IMR-90 (cell line): ENCODE measurements at regions not wholly inside any gene's neighbourhood (a gene's known extent, or its start where the extent isn't known, plus 50 kb on each side); places are given as distances from the start of the nearest gene placed in this dataset.

ENCODE experiments used
- ATAC-seq: fragments of 200-7000 bp; cut with Tn5 transposase; 2 replicates; pipeline ENCODE4 v1.9.1; 2020; ENCODE audit warnings: low read depth, mild to moderate bottlenecking, moderate library complexity
- BruUV-seq: library from RNA; stranded (reverse); fragments of 400-500 nt; replicated peaks from 2 replicates; lab custom pipeline; 2021; lab: Mats Ljungman, UMichigan
- CTCF ChIA-PET: fragments of 300-600 bp; formaldehyde crosslinking; extraction: SDS; loops from one replicate; lab custom pipeline; 2021; ENCODE audit warnings: antibody characterized with exemption; lab: Yijun Ruan, JAX
- POLR2A ChIA-PET: fragments of 300-600 bp; sonication (Branson Sonifier 250); formaldehyde crosslinking; loops from one replicate; lab custom pipeline; 2022; ENCODE audit warnings: antibody characterized with exemption; ENCODE audit not compliant: unreplicated experiment; lab: Charles Lee
- DNase-seq: peaks from one replicate; pipeline ENCODE4 v3.0.0; 2013
- H2AFZ ChIP-seq: replicated peaks from 2 replicates; pipeline ENCODE3; 2013; ENCODE audit warnings: low read length, mild to moderate bottlenecking; ENCODE audit not compliant: poor library complexity
- H2AK5ac ChIP-seq: 2 replicates; pipeline ENCODE4 v1.6.1; 2013; ENCODE audit warnings: low read depth, low read length, inconsistent platforms
- H2AK9ac ChIP-seq: replicated peaks from 2 replicates; pipeline ENCODE3; 2013; ENCODE audit warnings: mild to moderate bottlenecking, low read depth, low read length, moderate library complexity; ENCODE audit not compliant: poor library complexity
- H2BK120ac ChIP-seq: 2 replicates; pipeline ENCODE4 v1.6.1; 2013; ENCODE audit warnings: low read depth, low read length, inconsistent platforms
- H2BK15ac ChIP-seq: 3 replicates; pipeline ENCODE4 v1.6.1; 2013; ENCODE audit warnings: low read depth, low read length, inconsistent platforms
- H2BK20ac ChIP-seq: 2 replicates; pipeline ENCODE4 v1.6.1; 2013; ENCODE audit warnings: low read depth, mild to moderate bottlenecking, inconsistent platforms, low read length, moderate library complexity
- H2BK5ac ChIP-seq: 2 replicates; pipeline ENCODE4 v1.6.1; 2013; ENCODE audit warnings: mild to moderate bottlenecking, low read depth, low read length, inconsistent platforms; ENCODE audit not compliant: poor library complexity, severe bottlenecking
- H3K14ac ChIP-seq: replicated peaks from 2 replicates; pipeline ENCODE4 v1.6.1; 2013; ENCODE audit warnings: low read depth, low read length, inconsistent platforms
- H3K18ac ChIP-seq: 2 replicates; pipeline ENCODE4 v1.6.1; 2013; ENCODE audit warnings: low read depth, low read length, control low read depth
- H3K23ac ChIP-seq: 2 replicates; pipeline ENCODE4 v1.6.1; 2013; ENCODE audit warnings: low read depth, low read length, inconsistent platforms
- H3K27ac ChIP-seq: 2 replicates; pipeline ENCODE4 v1.5.1; 2013; ENCODE audit warnings: mild to moderate bottlenecking, control low read depth, low read length; ENCODE audit not compliant: insufficient read depth
- H3K27me3 ChIP-seq: 2 replicates; pipeline ENCODE4 v1.6.1; 2013; ENCODE audit warnings: low read length; ENCODE audit not compliant: control insufficient read depth, insufficient read depth
- H3K36me3 ChIP-seq: 2 replicates; pipeline ENCODE4 v1.6.1; 2013; ENCODE audit warnings: low read length, mixed read lengths; ENCODE audit not compliant: control insufficient read depth, insufficient read depth
- H3K4ac ChIP-seq: 2 replicates; pipeline ENCODE4 v1.6.1; 2013; ENCODE audit warnings: low read depth, low read length, inconsistent platforms
- H3K4me1 ChIP-seq: 2 replicates; pipeline ENCODE4 v1.6.1; 2013; ENCODE audit warnings: low read length, mixed read lengths; ENCODE audit not compliant: control insufficient read depth, insufficient read depth
- H3K4me2 ChIP-seq: 2 replicates; pipeline ENCODE4 v1.6.1; 2013; ENCODE audit warnings: low read depth, mild to moderate bottlenecking, control low read depth, low read length, moderate library complexity
- H3K4me3 ChIP-seq: 2 replicates; pipeline ENCODE4 v1.5.1; 2013; ENCODE audit warnings: low read depth, mild to moderate bottlenecking, control low read depth, low read length, moderate library complexity; ENCODE audit not compliant: insufficient read depth
- H3K56ac ChIP-seq: 2 replicates; pipeline ENCODE4 v1.6.1; 2013; ENCODE audit warnings: low read length, inconsistent platforms; ENCODE audit not compliant: insufficient read depth; ENCODE audit errors: extremely low read depth
- H3K79me1 ChIP-seq, 2 experiments: 2 replicates each; pipeline ENCODE4 v1.6.1; 2013; ENCODE audit warnings: low read length in 2 of 2, inconsistent platforms in 1 of 2, low read depth in 1 of 2
- H3K9ac ChIP-seq: 2 replicates; pipeline ENCODE4 v1.6.1; 2013; ENCODE audit warnings: low read depth, low read length, control low read depth
- H3K9me1 ChIP-seq: 2 replicates; pipeline ENCODE4 v1.6.1; 2013; ENCODE audit warnings: low read length, inconsistent platforms; ENCODE audit not compliant: insufficient read depth
- H3K9me3 ChIP-seq: 2 replicates; pipeline ENCODE4 v1.6.1; 2013; ENCODE audit warnings: low read length; ENCODE audit not compliant: control insufficient read depth, insufficient read depth
- H4K20me1 ChIP-seq: 2 replicates; pipeline ENCODE4 v1.6.1; 2013; ENCODE audit warnings: low read length, inconsistent platforms; ENCODE audit not compliant: insufficient read depth
- H4K5ac ChIP-seq: 2 replicates; pipeline ENCODE4 v1.6.1; 2013; ENCODE audit warnings: mild to moderate bottlenecking, low read depth, low read length, control low read depth
- H4K8ac ChIP-seq, 2 experiments: 2 replicates each; pipeline ENCODE4 v1.6.1; 2013; ENCODE audit warnings: low read depth in 2 of 2, low read length in 2 of 2, control low read depth in 1 of 2, inconsistent platforms in 1 of 2
- H4K91ac ChIP-seq: 2 replicates; pipeline ENCODE4 v1.6.1; 2013; ENCODE audit warnings: low read depth, low read length, inconsistent platforms; ENCODE audit not compliant: insufficient read depth
- BHLHE40 ChIP-seq: fragments of 150-350 bp; IDR thresholded peaks from 2 replicates; pipeline ENCODE4 v1.6.1; 2016; ENCODE audit warnings: mild to moderate bottlenecking, low read depth, low read length
- CEBPB ChIP-seq: IDR thresholded peaks from 2 replicates; pipeline ENCODE4 v1.6.1; 2012; ENCODE audit warnings: low read depth, low read length, improper control_type of control experiment
- FOS ChIP-seq: fragments of 150-350 bp; IDR thresholded peaks from 2 replicates; pipeline ENCODE4 v1.6.1; 2016; ENCODE audit warnings: low read depth, low read length
- MAFK ChIP-seq: IDR thresholded peaks from 2 replicates; pipeline ENCODE4 v1.6.1; 2012; ENCODE audit warnings: low read depth, low read length, improper control_type of control experiment
- MAZ ChIP-seq: IDR thresholded peaks from 2 replicates; pipeline ENCODE4 v1.6.1; 2012; ENCODE audit warnings: low read depth, mild to moderate bottlenecking, low read length, improper control_type of control experiment, moderate library complexity, borderline replicate concordance
- NFE2L2 ChIP-seq: fragments of 150-350 bp; IDR thresholded peaks from 2 replicates; pipeline ENCODE4 v1.6.1; 2016; ENCODE audit warnings: low read depth, mild to moderate bottlenecking, low read length
- RAD21 ChIP-seq: IDR thresholded peaks from 2 replicates; pipeline ENCODE4 v1.6.1; 2012; ENCODE audit warnings: low read length, improper control_type of control experiment
- WGBS, 2 experiments: methylation state at CpG; one replicate each; pipeline versions ENCODE4 v1.1.5 to v1.1.7; 2013; ENCODE audit warnings: missing lambda C conversion rate in 2 of 2; ENCODE audit not compliant: insufficient read length in 1 of 2; ENCODE audit errors: extremely low coverage in 2 of 2; 5-methylcytosine and 5-hydroxymethylcytosine counted together
- dilution Hi-C: fragments of 300-500 bp; cut with HindIII; formaldehyde crosslinking; loops from one replicate; pipeline ENCODE4 v1.14.3; 2018; ENCODE audit warnings: low sequenced_read_pairs; ENCODE audit not compliant: unreplicated experiment
- in situ Hi-C: fragments of 300-500 bp; cut with MboI; formaldehyde crosslinking; loops from 3 replicates; pipeline ENCODE4 v1.14.3; 2019; ENCODE audit warnings: low sequenced_read_pairs, inconsistent platforms, mixed read lengths
- intact Hi-C: fragments of 100-400 bp; cut with micrococcal nuclease; formaldehyde crosslinking; loops from 2 replicates; pipeline ENCODE4 v1.10.0; 2022

DNA sequence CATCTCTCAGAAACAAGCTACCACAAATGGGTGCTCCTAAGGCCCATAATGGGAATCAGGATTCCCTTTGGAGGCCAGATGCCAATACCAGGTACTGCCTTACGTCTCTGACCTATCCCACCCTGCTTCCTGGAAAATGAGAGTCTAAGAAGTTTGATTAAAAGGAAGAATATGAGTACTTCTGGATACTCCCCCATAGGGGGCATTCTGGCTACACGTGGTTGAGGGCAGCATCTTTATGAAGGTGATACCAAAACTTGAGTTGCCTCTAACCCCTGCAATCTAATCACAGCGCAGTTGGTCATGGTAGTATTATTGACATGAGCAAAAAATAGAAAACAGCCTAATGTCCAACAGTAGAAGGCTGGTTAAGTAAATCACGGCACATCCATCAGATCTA, 184.2 kb upstream of the LHX5 start:
- H3K36me3 ChIP-seq = no peaks in the 10 kb centered on the region
- no peak overlapping the region for H3K18ac ChIP-seq
- TF ChIP-seq RAD21 = no peak
- TF ChIP-seq CEBPB = no peak
- TF ChIP-seq BHLHE40 = no peak
- no peak for TF ChIP-seq MAFK
- TF ChIP-seq MAZ = no peak
- TF ChIP-seq NFE2L2 = no peak
- no peak for TF ChIP-seq FOS
- no peaks in the 10 kb centered on the region for H3K4me1 ChIP-seq
- H3K4me3 ChIP-seq = no peak overlapping the region
- H2AK9ac ChIP-seq = no peak overlapping the region
- no peak overlapping the region for H2BK120ac ChIP-seq
- dilution Hi-C loops = no loop called here
- ChIA-PET CTCF (no interaction called here), POLR2A (no interaction called here)
- H4K8ac ChIP-seq = no peak overlapping the region
- no peaks in the 10 kb centered on the region for H3K27me3 ChIP-seq
- H2AK5ac ChIP-seq = no peak overlapping the region
- H3K4ac ChIP-seq = no peak overlapping the region
- H4K91ac ChIP-seq = no peak overlapping the region
- DNase-seq (no peak), ATAC-seq (no peak)
- no peak overlapping the region for H3K23ac ChIP-seq
- H3K9me1 ChIP-seq = no peaks in the 10 kb centered on the region
- no peak overlapping the region for H2BK5ac ChIP-seq
- no peak overlapping the region for H2BK20ac ChIP-seq
- H3K9ac ChIP-seq = no peak overlapping the region
- in situ Hi-C loops = no loop called here
- H4K5ac ChIP-seq = no peak overlapping the region
- H2AFZ ChIP-seq = no peak overlapping the region
- BruUV-seq = no TSS peak
- 0 out of 2 replicates have a peak, but pooled peaks cover 2% of the 10 kb centered on the region for H3K9me3 ChIP-seq
- no peak overlapping the region for H2BK15ac ChIP-seq
- H3K79me1 ChIP-seq = no peaks in the 10 kb centered on the region
- H3K4me2 ChIP-seq = no peak overlapping the region
- no peak overlapping the region for H3K56ac ChIP-seq
- WGBS, 2 experiments = no CpG with 5 or more reads among the region's 4 CpGs
- no peak overlapping the region for H3K14ac ChIP-seq
- H3K27ac ChIP-seq = no peak overlapping the region
- H4K20me1 ChIP-seq = no peaks in the 10 kb centered on the region
- intact Hi-C loops = no loop called here
